IMR-90 (cell line): ENCODE measurements at regions not wholly inside any gene's neighbourhood (a gene's known extent, or its start where the extent isn't known, plus 50 kb on each side); places are given as distances from the start of the nearest gene placed in this dataset.

Source experiments
- ATAC-seq: fragments of 200-7000 bp; cut with Tn5 transposase; 2 replicates; pipeline ENCODE4 v1.9.1; 2020; ENCODE audit warnings: low read depth, mild to moderate bottlenecking, moderate library complexity
- BruUV-seq: library from RNA; stranded (reverse); fragments of 400-500 nt; replicated peaks from 2 replicates; lab custom pipeline; 2021; lab: Mats Ljungman, UMichigan
- CTCF ChIA-PET: fragments of 300-600 bp; formaldehyde crosslinking; extraction: SDS; loops from one replicate; lab custom pipeline; 2021; ENCODE audit warnings: antibody characterized with exemption; lab: Yijun Ruan, JAX
- POLR2A ChIA-PET: fragments of 300-600 bp; sonication (Branson Sonifier 250); formaldehyde crosslinking; loops from one replicate; lab custom pipeline; 2022; ENCODE audit warnings: antibody characterized with exemption; ENCODE audit not compliant: unreplicated experiment; lab: Charles Lee
- DNase-seq: peaks from one replicate; pipeline ENCODE4 v3.0.0; 2013
- H2AFZ ChIP-seq: replicated peaks from 2 replicates; pipeline ENCODE3; 2013; ENCODE audit warnings: low read length, mild to moderate bottlenecking; ENCODE audit not compliant: poor library complexity
- H2AK5ac ChIP-seq: 2 replicates; pipeline ENCODE4 v1.6.1; 2013; ENCODE audit warnings: low read depth, low read length, inconsistent platforms
- H2AK9ac ChIP-seq: replicated peaks from 2 replicates; pipeline ENCODE3; 2013; ENCODE audit warnings: mild to moderate bottlenecking, low read depth, low read length, moderate library complexity; ENCODE audit not compliant: poor library complexity
- H2BK120ac ChIP-seq: 2 replicates; pipeline ENCODE4 v1.6.1; 2013; ENCODE audit warnings: low read depth, low read length, inconsistent platforms
- H2BK15ac ChIP-seq: 3 replicates; pipeline ENCODE4 v1.6.1; 2013; ENCODE audit warnings: low read depth, low read length, inconsistent platforms
- H2BK20ac ChIP-seq: 2 replicates; pipeline ENCODE4 v1.6.1; 2013; ENCODE audit warnings: low read depth, mild to moderate bottlenecking, inconsistent platforms, low read length, moderate library complexity
- H2BK5ac ChIP-seq: 2 replicates; pipeline ENCODE4 v1.6.1; 2013; ENCODE audit warnings: mild to moderate bottlenecking, low read depth, low read length, inconsistent platforms; ENCODE audit not compliant: poor library complexity, severe bottlenecking
- H3K14ac ChIP-seq: replicated peaks from 2 replicates; pipeline ENCODE4 v1.6.1; 2013; ENCODE audit warnings: low read depth, low read length, inconsistent platforms
- H3K18ac ChIP-seq: 2 replicates; pipeline ENCODE4 v1.6.1; 2013; ENCODE audit warnings: low read depth, low read length, control low read depth
- H3K23ac ChIP-seq: 2 replicates; pipeline ENCODE4 v1.6.1; 2013; ENCODE audit warnings: low read depth, low read length, inconsistent platforms
- H3K27ac ChIP-seq: 2 replicates; pipeline ENCODE4 v1.5.1; 2013; ENCODE audit warnings: mild to moderate bottlenecking, control low read depth, low read length; ENCODE audit not compliant: insufficient read depth
- H3K27me3 ChIP-seq: 2 replicates; pipeline ENCODE4 v1.6.1; 2013; ENCODE audit warnings: low read length; ENCODE audit not compliant: control insufficient read depth, insufficient read depth
- H3K36me3 ChIP-seq: 2 replicates; pipeline ENCODE4 v1.6.1; 2013; ENCODE audit warnings: low read length, mixed read lengths; ENCODE audit not compliant: control insufficient read depth, insufficient read depth
- H3K4ac ChIP-seq: 2 replicates; pipeline ENCODE4 v1.6.1; 2013; ENCODE audit warnings: low read depth, low read length, inconsistent platforms
- H3K4me1 ChIP-seq: 2 replicates; pipeline ENCODE4 v1.6.1; 2013; ENCODE audit warnings: low read length, mixed read lengths; ENCODE audit not compliant: control insufficient read depth, insufficient read depth
- H3K4me2 ChIP-seq: 2 replicates; pipeline ENCODE4 v1.6.1; 2013; ENCODE audit warnings: low read depth, mild to moderate bottlenecking, control low read depth, low read length, moderate library complexity
- H3K4me3 ChIP-seq: 2 replicates; pipeline ENCODE4 v1.5.1; 2013; ENCODE audit warnings: low read depth, mild to moderate bottlenecking, control low read depth, low read length, moderate library complexity; ENCODE audit not compliant: insufficient read depth
- H3K56ac ChIP-seq: 2 replicates; pipeline ENCODE4 v1.6.1; 2013; ENCODE audit warnings: low read length, inconsistent platforms; ENCODE audit not compliant: insufficient read depth; ENCODE audit errors: extremely low read depth
- H3K79me1 ChIP-seq, 2 experiments: 2 replicates each; pipeline ENCODE4 v1.6.1; 2013; ENCODE audit warnings: low read length in 2 of 2, inconsistent platforms in 1 of 2, low read depth in 1 of 2
- H3K9ac ChIP-seq: 2 replicates; pipeline ENCODE4 v1.6.1; 2013; ENCODE audit warnings: low read depth, low read length, control low read depth
- H3K9me1 ChIP-seq: 2 replicates; pipeline ENCODE4 v1.6.1; 2013; ENCODE audit warnings: low read length, inconsistent platforms; ENCODE audit not compliant: insufficient read depth
- H3K9me3 ChIP-seq: 2 replicates; pipeline ENCODE4 v1.6.1; 2013; ENCODE audit warnings: low read length; ENCODE audit not compliant: control insufficient read depth, insufficient read depth
- H4K20me1 ChIP-seq: 2 replicates; pipeline ENCODE4 v1.6.1; 2013; ENCODE audit warnings: low read length, inconsistent platforms; ENCODE audit not compliant: insufficient read depth
- H4K5ac ChIP-seq: 2 replicates; pipeline ENCODE4 v1.6.1; 2013; ENCODE audit warnings: mild to moderate bottlenecking, low read depth, low read length, control low read depth
- H4K8ac ChIP-seq, 2 experiments: 2 replicates each; pipeline ENCODE4 v1.6.1; 2013; ENCODE audit warnings: low read depth in 2 of 2, low read length in 2 of 2, control low read depth in 1 of 2, inconsistent platforms in 1 of 2
- H4K91ac ChIP-seq: 2 replicates; pipeline ENCODE4 v1.6.1; 2013; ENCODE audit warnings: low read depth, low read length, inconsistent platforms; ENCODE audit not compliant: insufficient read depth
- CHD1 ChIP-seq: IDR thresholded peaks from 2 replicates; pipeline ENCODE4 v1.6.1; 2012; ENCODE audit warnings: low read depth, low read length, improper control_type of control experiment
- CTCF ChIP-seq: conservative IDR thresholded peaks from 2 replicates; pipeline ENCODE4 v1.5.1; 2012; ENCODE audit warnings: mild to moderate bottlenecking, low read depth, low read length, improper control_type of control experiment
- ELK1 ChIP-seq: fragments of 150-350 bp; IDR thresholded peaks from 2 replicates; pipeline ENCODE4 v1.6.1; 2016; ENCODE audit warnings: low read depth, mild to moderate bottlenecking, low read length, moderate library complexity, borderline replicate concordance
- FOS ChIP-seq: fragments of 150-350 bp; IDR thresholded peaks from 2 replicates; pipeline ENCODE4 v1.6.1; 2016; ENCODE audit warnings: low read depth, low read length
- MAFK ChIP-seq: IDR thresholded peaks from 2 replicates; pipeline ENCODE4 v1.6.1; 2012; ENCODE audit warnings: low read depth, low read length, improper control_type of control experiment
- MAZ ChIP-seq: IDR thresholded peaks from 2 replicates; pipeline ENCODE4 v1.6.1; 2012; ENCODE audit warnings: low read depth, mild to moderate bottlenecking, low read length, improper control_type of control experiment, moderate library complexity, borderline replicate concordance
- NFE2L2 ChIP-seq: fragments of 150-350 bp; IDR thresholded peaks from 2 replicates; pipeline ENCODE4 v1.6.1; 2016; ENCODE audit warnings: low read depth, mild to moderate bottlenecking, low read length
- POLR2A ChIP-seq: IDR thresholded peaks from 2 replicates; pipeline ENCODE4 v1.6.1; 2012; ENCODE audit warnings: mild to moderate bottlenecking, low read depth, low read length
- RCOR1 ChIP-seq: IDR thresholded peaks from 2 replicates; pipeline ENCODE4 v1.6.1; 2012; ENCODE audit warnings: mild to moderate bottlenecking, low read length, improper control_type of control experiment; ENCODE audit not compliant: insufficient replicate concordance
- SMC3 ChIP-seq: fragments of 150-350 bp; IDR thresholded peaks from 2 replicates; pipeline ENCODE4 v1.6.1; 2016; ENCODE audit warnings: low read depth, mild to moderate bottlenecking, antibody characterized with exemption, low read length, moderate library complexity
- USF2 ChIP-seq: fragments of 150-350 bp; IDR thresholded peaks from 2 replicates; pipeline ENCODE4 v1.6.1; 2017; ENCODE audit warnings: mild to moderate bottlenecking, antibody characterized with exemption, low read length, low read depth
- WGBS, 2 experiments: methylation state at CpG; one replicate each; pipeline versions ENCODE4 v1.1.5 to v1.1.7; 2013; ENCODE audit warnings: missing lambda C conversion rate in 2 of 2; ENCODE audit not compliant: insufficient read length in 1 of 2; ENCODE audit errors: extremely low coverage in 2 of 2; 5-methylcytosine and 5-hydroxymethylcytosine counted together
- dilution Hi-C: fragments of 300-500 bp; cut with HindIII; formaldehyde crosslinking; loops from one replicate; pipeline ENCODE4 v1.14.3; 2018; ENCODE audit warnings: low sequenced_read_pairs; ENCODE audit not compliant: unreplicated experiment
- in situ Hi-C: fragments of 300-500 bp; cut with MboI; formaldehyde crosslinking; loops from 3 replicates; pipeline ENCODE4 v1.14.3; 2019; ENCODE audit warnings: low sequenced_read_pairs, inconsistent platforms, mixed read lengths
- intact Hi-C: fragments of 100-400 bp; cut with micrococcal nuclease; formaldehyde crosslinking; loops from 2 replicates; pipeline ENCODE4 v1.10.0; 2022

- Histone ChIP-seq H3K79me1 (no peaks in the 10 kb centered on the region), H4K8ac (no peak overlapping the region), H3K18ac (no peak overlapping the region), H2AK9ac (no peak overlapping the region), H4K20me1 (no peaks in the 10 kb centered on the region), H3K4ac (no peak overlapping the region), H3K9me3 (no peaks in the 10 kb centered on the region), H3K4me2 (no peak overlapping the region), H3K4me3 (no peak overlapping the region), H4K91ac (no peak overlapping the region), H3K14ac (no peak overlapping the region), H3K4me1 (0 out of 2 replicates have a peak, but pooled peaks cover 1% of the 10 kb centered on the region), H3K9me1 (0 out of 2 replicates have a peak, but pooled peaks cover 2% of the 10 kb centered on the region), H2BK15ac (no peak overlapping the region), H2BK20ac (no peak overlapping the region), H3K27ac (no peak overlapping the region), H2BK120ac (no peak overlapping the region), H4K5ac (no peak overlapping the region), H2AFZ (no peak overlapping the region), H3K36me3 (no peaks in the 10 kb centered on the region), H3K9ac (no peak overlapping the region), H3K56ac (no peak overlapping the region), H2AK5ac (no peak overlapping the region), H3K23ac (no peak overlapping the region), H3K27me3 (no peaks in the 10 kb centered on the region), H2BK5ac (no peak overlapping the region)
- TF ChIP-seq RCOR1 = no peak
- no peak for TF ChIP-seq POLR2A
- no peak for TF ChIP-seq CTCF
- TF ChIP-seq USF2 = no peak
- TF ChIP-seq MAZ = no peak
- no peak for TF ChIP-seq FOS
- no peak for TF ChIP-seq ELK1
- no peak for TF ChIP-seq SMC3
- TF ChIP-seq MAFK = no peak
- TF ChIP-seq CHD1 = no peak
- TF ChIP-seq NFE2L2 = no peak
- no peak for DNase-seq
- 65% methylated on average over 2 of the region's 6 CpGs; no CpG with 5 or more reads in 1 of the 2 experiments for WGBS, 2 experiments
- dilution Hi-C loops (no loop called here), in situ Hi-C loops (no loop called here), intact Hi-C loops (no loop called here)
- ChIA-PET POLR2A (no interaction called here), CTCF (no interaction called here)
- ATAC-seq = no peak
- no TSS peak for BruUV-seq
These were observed 75.9 kb upstream of the CAB39 start for GRCh38 chr2:230636684-230637271.
